K562 (cell line): ENCODE measurements at regions not wholly inside any gene's neighbourhood (a gene's known extent, or its start where the extent isn't known, plus 50 kb on each side); places are given as distances from the start of the nearest gene placed in this dataset.

Experiments used
- KAT7 ChIP-seq: sonication (generic); formaldehyde crosslinking; IDR thresholded peaks from 2 replicates; pipeline ENCODE4 v1.8.0; 2022; ENCODE audit warnings: missing genetic modification reagents, mild to moderate bottlenecking, borderline replicate concordance
- MAFK ChIP-seq: IDR thresholded peaks from 2 replicates; pipeline ENCODE4 v1.6.1; 2011; ENCODE audit warnings: low read length, improper control_type of control experiment
- NCOR1 ChIP-seq: fragments of 450-650 bp; IDR thresholded peaks from 2 replicates; pipeline ENCODE4 v1.6.1; 2016; ENCODE audit warnings: mild to moderate bottlenecking, moderate library complexity
- PHB2 ChIP-seq: fragments of 450-650 bp; IDR thresholded peaks from 2 replicates; pipeline ENCODE4 v1.6.1; 2017; ENCODE audit warnings: low read depth
- PYGO2 ChIP-seq: fragments of 450-650 bp; IDR thresholded peaks from 2 replicates; pipeline ENCODE4 v1.6.1; 2016; ENCODE audit warnings: mild to moderate bottlenecking, missing genetic modification characterization, moderate library complexity, missing compliant biosample characterization
- RFX5 ChIP-seq: IDR thresholded peaks from 2 replicates; pipeline ENCODE4 v1.6.1; 2011; ENCODE audit warnings: low read depth, mild to moderate bottlenecking, improper control_type of control experiment, low read length
- RNF2 ChIP-seq: sonication (generic); IDR thresholded peaks from 2 replicates; pipeline ENCODE4 v1.6.1; 2016
- SAFB ChIP-seq: fragments of 200-400 bp; formaldehyde crosslinking; IDR thresholded peaks from 2 replicates; pipeline ENCODE4 v1.6.1; 2017; ENCODE audit warnings: low read depth, low read length, borderline replicate concordance
- TAF1 ChIP-seq: IDR thresholded peaks from 2 replicates; pipeline ENCODE4 v1.6.1; 2011; ENCODE audit warnings: mild to moderate bottlenecking, low read length, moderate library complexity; ENCODE audit not compliant: insufficient read depth, control insufficient read depth, severe bottlenecking; ENCODE audit errors: extremely low read depth
- TCF3 ChIP-seq: sonication (generic); formaldehyde crosslinking; IDR thresholded peaks from 2 replicates; pipeline ENCODE4 v1.4.0; 2020; ENCODE audit warnings: mild to moderate bottlenecking, missing genetic modification reagents
- ZNF143 ChIP-seq: sonication (generic); formaldehyde crosslinking; IDR thresholded peaks from 2 replicates; pipeline ENCODE4 v1.9.0; 2022; ENCODE audit warnings: mild to moderate bottlenecking, missing genetic modification reagents
- ZNF316 ChIP-seq: fragments of 450-650 bp; IDR thresholded peaks from 2 replicates; pipeline ENCODE4 v1.6.1; 2016
- ZNF79 ChIP-seq: fragments of 250-450 bp; sonication (Bioruptor Pico); IDR thresholded peaks from 2 replicates; pipeline ENCODE4 v1.4.0; 2020; ENCODE audit warnings: low read depth, mild to moderate bottlenecking, moderate library complexity
- TF ChIP-seq, protein P1 (sequence below): fragments of 200-600 bp; sonication (generic); IDR thresholded peaks from one replicate; pipeline ENCODE4 v1.6.1; 2012; ENCODE audit warnings: mild to moderate bottlenecking, low read depth, low read length, inconsistent platforms
- TF ChIP-seq, protein P2 (sequence below): fragments of 450-650 bp; IDR thresholded peaks from 2 replicates; pipeline ENCODE4 v1.6.1; 2017; ENCODE audit warnings: antibody characterized with exemption
- TF ChIP-seq, protein P3 (sequence below): fragments of 250-450 bp; sonication (Bioruptor Pico); IDR thresholded peaks from 2 replicates; pipeline ENCODE4 v1.5.0; 2022; ENCODE audit warnings: mild to moderate bottlenecking

DNA sequence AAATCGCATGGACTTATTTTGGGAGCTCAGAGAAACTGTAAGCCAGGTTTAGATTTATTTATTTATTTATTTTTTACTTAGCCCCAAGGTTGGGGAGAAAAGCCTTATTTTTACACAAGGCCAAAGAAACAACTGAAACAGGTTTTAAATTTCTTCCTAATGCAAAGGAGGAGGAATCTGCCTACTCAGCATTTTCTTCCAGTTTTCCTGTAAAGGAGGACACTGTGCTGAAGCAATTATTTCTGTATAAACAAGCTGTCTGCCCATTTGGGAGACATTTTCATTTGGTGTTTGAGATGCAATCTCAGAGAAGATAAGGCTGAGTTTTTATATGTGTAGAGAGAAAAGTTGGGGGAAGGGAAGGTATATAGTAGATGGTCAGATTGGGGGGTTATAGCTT is 125.0 kb downstream of the ETAA1 start (continued):
- TF ChIP-seq, protein P1, sequence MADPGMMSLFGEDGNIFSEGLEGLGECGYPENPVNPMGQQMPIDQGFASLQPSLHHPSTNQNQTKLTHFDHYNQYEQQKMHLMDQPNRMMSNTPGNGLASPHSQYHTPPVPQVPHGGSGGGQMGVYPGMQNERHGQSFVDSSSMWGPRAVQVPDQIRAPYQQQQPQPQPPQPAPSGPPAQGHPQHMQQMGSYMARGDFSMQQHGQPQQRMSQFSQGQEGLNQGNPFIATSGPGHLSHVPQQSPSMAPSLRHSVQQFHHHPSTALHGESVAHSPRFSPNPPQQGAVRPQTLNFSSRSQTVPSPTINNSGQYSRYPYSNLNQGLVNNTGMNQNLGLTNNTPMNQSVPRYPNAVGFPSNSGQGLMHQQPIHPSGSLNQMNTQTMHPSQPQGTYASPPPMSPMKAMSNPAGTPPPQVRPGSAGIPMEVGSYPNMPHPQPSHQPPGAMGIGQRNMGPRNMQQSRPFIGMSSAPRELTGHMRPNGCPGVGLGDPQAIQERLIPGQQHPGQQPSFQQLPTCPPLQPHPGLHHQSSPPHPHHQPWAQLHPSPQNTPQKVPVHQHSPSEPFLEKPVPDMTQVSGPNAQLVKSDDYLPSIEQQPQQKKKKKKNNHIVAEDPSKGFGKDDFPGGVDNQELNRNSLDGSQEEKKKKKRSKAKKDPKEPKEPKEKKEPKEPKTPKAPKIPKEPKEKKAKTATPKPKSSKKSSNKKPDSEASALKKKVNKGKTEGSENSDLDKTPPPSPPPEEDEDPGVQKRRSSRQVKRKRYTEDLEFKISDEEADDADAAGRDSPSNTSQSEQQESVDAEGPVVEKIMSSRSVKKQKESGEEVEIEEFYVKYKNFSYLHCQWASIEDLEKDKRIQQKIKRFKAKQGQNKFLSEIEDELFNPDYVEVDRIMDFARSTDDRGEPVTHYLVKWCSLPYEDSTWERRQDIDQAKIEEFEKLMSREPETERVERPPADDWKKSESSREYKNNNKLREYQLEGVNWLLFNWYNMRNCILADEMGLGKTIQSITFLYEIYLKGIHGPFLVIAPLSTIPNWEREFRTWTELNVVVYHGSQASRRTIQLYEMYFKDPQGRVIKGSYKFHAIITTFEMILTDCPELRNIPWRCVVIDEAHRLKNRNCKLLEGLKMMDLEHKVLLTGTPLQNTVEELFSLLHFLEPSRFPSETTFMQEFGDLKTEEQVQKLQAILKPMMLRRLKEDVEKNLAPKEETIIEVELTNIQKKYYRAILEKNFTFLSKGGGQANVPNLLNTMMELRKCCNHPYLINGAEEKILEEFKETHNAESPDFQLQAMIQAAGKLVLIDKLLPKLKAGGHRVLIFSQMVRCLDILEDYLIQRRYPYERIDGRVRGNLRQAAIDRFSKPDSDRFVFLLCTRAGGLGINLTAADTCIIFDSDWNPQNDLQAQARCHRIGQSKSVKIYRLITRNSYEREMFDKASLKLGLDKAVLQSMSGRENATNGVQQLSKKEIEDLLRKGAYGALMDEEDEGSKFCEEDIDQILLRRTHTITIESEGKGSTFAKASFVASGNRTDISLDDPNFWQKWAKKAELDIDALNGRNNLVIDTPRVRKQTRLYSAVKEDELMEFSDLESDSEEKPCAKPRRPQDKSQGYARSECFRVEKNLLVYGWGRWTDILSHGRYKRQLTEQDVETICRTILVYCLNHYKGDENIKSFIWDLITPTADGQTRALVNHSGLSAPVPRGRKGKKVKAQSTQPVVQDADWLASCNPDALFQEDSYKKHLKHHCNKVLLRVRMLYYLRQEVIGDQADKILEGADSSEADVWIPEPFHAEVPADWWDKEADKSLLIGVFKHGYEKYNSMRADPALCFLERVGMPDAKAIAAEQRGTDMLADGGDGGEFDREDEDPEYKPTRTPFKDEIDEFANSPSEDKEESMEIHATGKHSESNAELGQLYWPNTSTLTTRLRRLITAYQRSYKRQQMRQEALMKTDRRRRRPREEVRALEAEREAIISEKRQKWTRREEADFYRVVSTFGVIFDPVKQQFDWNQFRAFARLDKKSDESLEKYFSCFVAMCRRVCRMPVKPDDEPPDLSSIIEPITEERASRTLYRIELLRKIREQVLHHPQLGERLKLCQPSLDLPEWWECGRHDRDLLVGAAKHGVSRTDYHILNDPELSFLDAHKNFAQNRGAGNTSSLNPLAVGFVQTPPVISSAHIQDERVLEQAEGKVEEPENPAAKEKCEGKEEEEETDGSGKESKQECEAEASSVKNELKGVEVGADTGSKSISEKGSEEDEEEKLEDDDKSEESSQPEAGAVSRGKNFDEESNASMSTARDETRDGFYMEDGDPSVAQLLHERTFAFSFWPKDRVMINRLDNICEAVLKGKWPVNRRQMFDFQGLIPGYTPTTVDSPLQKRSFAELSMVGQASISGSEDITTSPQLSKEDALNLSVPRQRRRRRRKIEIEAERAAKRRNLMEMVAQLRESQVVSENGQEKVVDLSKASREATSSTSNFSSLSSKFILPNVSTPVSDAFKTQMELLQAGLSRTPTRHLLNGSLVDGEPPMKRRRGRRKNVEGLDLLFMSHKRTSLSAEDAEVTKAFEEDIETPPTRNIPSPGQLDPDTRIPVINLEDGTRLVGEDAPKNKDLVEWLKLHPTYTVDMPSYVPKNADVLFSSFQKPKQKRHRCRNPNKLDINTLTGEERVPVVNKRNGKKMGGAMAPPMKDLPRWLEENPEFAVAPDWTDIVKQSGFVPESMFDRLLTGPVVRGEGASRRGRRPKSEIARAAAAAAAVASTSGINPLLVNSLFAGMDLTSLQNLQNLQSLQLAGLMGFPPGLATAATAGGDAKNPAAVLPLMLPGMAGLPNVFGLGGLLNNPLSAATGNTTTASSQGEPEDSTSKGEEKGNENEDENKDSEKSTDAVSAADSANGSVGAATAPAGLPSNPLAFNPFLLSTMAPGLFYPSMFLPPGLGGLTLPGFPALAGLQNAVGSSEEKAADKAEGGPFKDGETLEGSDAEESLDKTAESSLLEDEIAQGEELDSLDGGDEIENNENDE = no peak
- TF ChIP-seq ZNF316 (peak; percentile 93), RFX5 (no peak), PYGO2 (tag) (no peak), NCOR1 (no peak), RNF2 (no peak), PHB2 (no peak), ZNF79 (CRISPR knock-in tag) (no peak), SAFB (no peak), KAT7 (CRISPR knock-in tag) (no peak), TCF3 (no peak), ZNF143 (CRISPR knock-in tag) (no peak), MAFK (peak; percentile 98), TAF1 (no peak)
- TF ChIP-seq, protein P2, sequence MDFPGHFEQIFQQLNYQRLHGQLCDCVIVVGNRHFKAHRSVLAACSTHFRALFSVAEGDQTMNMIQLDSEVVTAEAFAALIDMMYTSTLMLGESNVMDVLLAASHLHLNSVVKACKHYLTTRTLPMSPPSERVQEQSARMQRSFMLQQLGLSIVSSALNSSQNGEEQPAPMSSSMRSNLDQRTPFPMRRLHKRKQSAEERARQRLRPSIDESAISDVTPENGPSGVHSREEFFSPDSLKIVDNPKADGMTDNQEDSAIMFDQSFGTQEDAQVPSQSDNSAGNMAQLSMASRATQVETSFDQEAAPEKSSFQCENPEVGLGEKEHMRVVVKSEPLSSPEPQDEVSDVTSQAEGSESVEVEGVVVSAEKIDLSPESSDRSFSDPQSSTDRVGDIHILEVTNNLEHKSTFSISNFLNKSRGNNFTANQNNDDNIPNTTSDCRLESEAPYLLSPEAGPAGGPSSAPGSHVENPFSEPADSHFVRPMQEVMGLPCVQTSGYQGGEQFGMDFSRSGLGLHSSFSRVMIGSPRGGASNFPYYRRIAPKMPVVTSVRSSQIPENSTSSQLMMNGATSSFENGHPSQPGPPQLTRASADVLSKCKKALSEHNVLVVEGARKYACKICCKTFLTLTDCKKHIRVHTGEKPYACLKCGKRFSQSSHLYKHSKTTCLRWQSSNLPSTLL = no peak
- TF ChIP-seq, protein P3, sequence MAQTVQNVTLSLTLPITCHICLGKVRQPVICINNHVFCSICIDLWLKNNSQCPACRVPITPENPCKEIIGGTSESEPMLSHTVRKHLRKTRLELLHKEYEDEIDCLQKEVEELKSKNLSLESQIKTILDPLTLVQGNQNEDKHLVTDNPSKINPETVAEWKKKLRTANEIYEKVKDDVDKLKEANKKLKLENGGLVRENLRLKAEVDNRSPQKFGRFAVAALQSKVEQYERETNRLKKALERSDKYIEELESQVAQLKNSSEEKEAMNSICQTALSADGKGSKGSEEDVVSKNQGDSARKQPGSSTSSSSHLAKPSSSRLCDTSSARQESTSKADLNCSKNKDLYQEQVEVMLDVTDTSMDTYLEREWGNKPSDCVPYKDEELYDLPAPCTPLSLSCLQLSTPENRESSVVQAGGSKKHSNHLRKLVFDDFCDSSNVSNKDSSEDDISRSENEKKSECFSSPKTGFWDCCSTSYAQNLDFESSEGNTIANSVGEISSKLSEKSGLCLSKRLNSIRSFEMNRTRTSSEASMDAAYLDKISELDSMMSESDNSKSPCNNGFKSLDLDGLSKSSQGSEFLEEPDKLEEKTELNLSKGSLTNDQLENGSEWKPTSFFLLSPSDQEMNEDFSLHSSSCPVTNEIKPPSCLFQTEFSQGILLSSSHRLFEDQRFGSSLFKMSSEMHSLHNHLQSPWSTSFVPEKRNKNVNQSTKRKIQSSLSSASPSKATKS (CRISPR knock-in tag) = no peak
